Osteoblast (primary cell): ENCODE measurements at regions not wholly inside any gene's neighbourhood (a gene's known extent, or its start where the extent isn't known, plus 50 kb on each side); places are given as distances from the start of the nearest gene placed in this dataset.
A peak's percentile ranks its signal among the peaks of the same experiment; 100 is the strongest.

Experiments
- DNase-seq: peaks from one replicate; pipeline ENCODE4 v3.0.0; 2011; ENCODE audit warnings: low spot score, mixed read lengths; ENCODE audit not compliant: insufficient read length; ENCODE audit errors: missing footprints
- H2AFZ ChIP-seq: 2 replicates; pipeline ENCODE4 v1.6.0; 2011; ENCODE audit warnings: mild to moderate bottlenecking, low read length
- H3K27ac ChIP-seq: 2 replicates; pipeline ENCODE4 v1.5.1; 2011; ENCODE audit warnings: mild to moderate bottlenecking, low read depth, low read length, moderate library complexity
- H3K27me3 ChIP-seq: 2 replicates; pipeline ENCODE4 v1.6.0; 2012; ENCODE audit warnings: mild to moderate bottlenecking, control low read depth, inconsistent platforms, low read length, moderate library complexity; ENCODE audit not compliant: insufficient read depth
- H3K36me3 ChIP-seq: 2 replicates; pipeline ENCODE4 v1.5.1; 2011; ENCODE audit warnings: mild to moderate bottlenecking, low read length, control low read depth, moderate library complexity; ENCODE audit not compliant: insufficient read depth
- H3K4me1 ChIP-seq: 2 replicates; pipeline ENCODE4 v1.5.1; 2011; ENCODE audit warnings: mild to moderate bottlenecking, low read length, control low read depth, moderate library complexity; ENCODE audit not compliant: insufficient read depth
- H3K4me2 ChIP-seq: 2 replicates; pipeline ENCODE4 v1.6.0; 2011; ENCODE audit warnings: mild to moderate bottlenecking, low read length; ENCODE audit not compliant: insufficient read depth
- H3K4me3 ChIP-seq: fragments of 200-600 bp; sonication (generic); 3 replicates; pipeline ENCODE4 v1.5.1; 2012; ENCODE audit warnings: mild to moderate bottlenecking, low read length, inconsistent platforms; ENCODE audit not compliant: insufficient read depth
- H3K79me2 ChIP-seq: 2 replicates; pipeline ENCODE4 v1.6.0; 2012; ENCODE audit warnings: mild to moderate bottlenecking, low read length, control low read depth, inconsistent platforms; ENCODE audit not compliant: insufficient read depth
- H3K9me3 ChIP-seq: 2 replicates; pipeline ENCODE4 v1.5.1; 2011; ENCODE audit warnings: low read depth, low read length, control low read depth
- H4K20me1 ChIP-seq: 2 replicates; pipeline ENCODE4 v1.6.0; 2012; ENCODE audit warnings: mild to moderate bottlenecking, low read length, control low read depth; ENCODE audit not compliant: insufficient read depth
- CTCF ChIP-seq: IDR thresholded peaks from 2 replicates; pipeline ENCODE4 v1.5.1; 2011; ENCODE audit warnings: mild to moderate bottlenecking, low read depth, low read length, moderate library complexity; ENCODE audit errors: extremely low read depth

GRCh38 chr12:124379379-124379937 lies 84.6 kb downstream of the RFLNA start:
- Histone ChIP-seq H3K4me1 (peaks cover 38% of the 10 kb centered on the region), H3K4me3 (no peak overlapping the region), H3K4me2 (peak overlapping the region; percentile 59), H2AFZ (no peak overlapping the region), H3K27me3 (no peaks in the 10 kb centered on the region), H3K36me3 (peaks cover 71% of the 10 kb centered on the region), H4K20me1 (peaks cover 63% of the 10 kb centered on the region), H3K79me2 (peaks cover 75% of the 10 kb centered on the region), H3K27ac (peak overlapping the region; percentile 97), H3K9me3 (no peaks in the 10 kb centered on the region)
- no peak for TF ChIP-seq CTCF
- no peak for DNase-seq

GRCh38 chr12:124378926-124379325 lies 84.0 kb downstream of the RFLNA start:
- H3K9me3 ChIP-seq, result no peaks in the 10 kb centered on the region
- H3K27ac ChIP-seq, result peak overlapping the region; percentile 97
- peaks cover 62% of the 10 kb centered on the region for H4K20me1 ChIP-seq
- no peaks in the 10 kb centered on the region for H3K27me3 ChIP-seq
- no peak overlapping the region for H3K4me3 ChIP-seq
- H3K36me3 ChIP-seq, result peaks cover 71% of the 10 kb centered on the region
- no peak overlapping the region for H2AFZ ChIP-seq
- H3K4me2 ChIP-seq, result no peak overlapping the region
- no peak for DNase-seq
- H3K79me2 ChIP-seq, result peaks cover 71% of the 10 kb centered on the region
- no peak for TF ChIP-seq CTCF
- H3K4me1 ChIP-seq, result peaks cover 34% of the 10 kb centered on the region

GRCh38 chr12:124377981-124378509 lies 83.2 kb downstream of the RFLNA start:
- Histone ChIP-seq H3K4me1 (peaks cover 34% of the 10 kb centered on the region), H2AFZ (no peak overlapping the region), H3K27ac (no peak overlapping the region), H3K27me3 (no peaks in the 10 kb centered on the region), H3K79me2 (peaks cover 63% of the 10 kb centered on the region), H3K4me2 (no peak overlapping the region), H3K4me3 (no peak overlapping the region), H4K20me1 (peaks cover 56% of the 10 kb centered on the region), H3K9me3 (no peaks in the 10 kb centered on the region), H3K36me3 (peaks cover 67% of the 10 kb centered on the region)
- no peak for DNase-seq
- TF ChIP-seq CTCF, result no peak

GRCh38 chr12:124376435-124376834 lies 81.5 kb downstream of the RFLNA start:
- H3K27me3 ChIP-seq, result no peaks in the 10 kb centered on the region
- no peak overlapping the region for H2AFZ ChIP-seq
- H3K27ac ChIP-seq, result no peak overlapping the region
- H3K79me2 ChIP-seq, result peaks cover 58% of the 10 kb centered on the region
- no peaks in the 10 kb centered on the region for H3K9me3 ChIP-seq
- DNase-seq, result no peak
- no peak overlapping the region for H3K4me3 ChIP-seq
- H3K36me3 ChIP-seq, result peaks cover 72% of the 10 kb centered on the region
- no peak overlapping the region for H3K4me2 ChIP-seq
- H4K20me1 ChIP-seq, result peaks cover 43% of the 10 kb centered on the region
- TF ChIP-seq CTCF, result no peak
- peaks cover 21% of the 10 kb centered on the region for H3K4me1 ChIP-seq
